ENCODE measurements at regions not wholly inside any gene's neighbourhood (a gene's known extent, or its start where the extent isn't known, plus 50 kb on each side); places are given as distances from the start of the nearest gene placed in this dataset.
A peak's percentile ranks its signal among the peaks of the same experiment; 100 is the strongest.

GRCh38 chr3:107992976-107993684 lies 97.7 kb downstream of the CD47 start:
- no peak for DNase-seq (ENCODE audit: low read depth)
- TF ChIP-seq, protein P1, sequence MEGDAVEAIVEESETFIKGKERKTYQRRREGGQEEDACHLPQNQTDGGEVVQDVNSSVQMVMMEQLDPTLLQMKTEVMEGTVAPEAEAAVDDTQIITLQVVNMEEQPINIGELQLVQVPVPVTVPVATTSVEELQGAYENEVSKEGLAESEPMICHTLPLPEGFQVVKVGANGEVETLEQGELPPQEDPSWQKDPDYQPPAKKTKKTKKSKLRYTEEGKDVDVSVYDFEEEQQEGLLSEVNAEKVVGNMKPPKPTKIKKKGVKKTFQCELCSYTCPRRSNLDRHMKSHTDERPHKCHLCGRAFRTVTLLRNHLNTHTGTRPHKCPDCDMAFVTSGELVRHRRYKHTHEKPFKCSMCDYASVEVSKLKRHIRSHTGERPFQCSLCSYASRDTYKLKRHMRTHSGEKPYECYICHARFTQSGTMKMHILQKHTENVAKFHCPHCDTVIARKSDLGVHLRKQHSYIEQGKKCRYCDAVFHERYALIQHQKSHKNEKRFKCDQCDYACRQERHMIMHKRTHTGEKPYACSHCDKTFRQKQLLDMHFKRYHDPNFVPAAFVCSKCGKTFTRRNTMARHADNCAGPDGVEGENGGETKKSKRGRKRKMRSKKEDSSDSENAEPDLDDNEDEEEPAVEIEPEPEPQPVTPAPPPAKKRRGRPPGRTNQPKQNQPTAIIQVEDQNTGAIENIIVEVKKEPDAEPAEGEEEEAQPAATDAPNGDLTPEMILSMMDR (IDR thresholded peaks at IDR 0.05; ENCODE audit: control insufficient read depth, insufficient read depth, low read depth, low read length, missing control alignments), result no peak

DNA sequence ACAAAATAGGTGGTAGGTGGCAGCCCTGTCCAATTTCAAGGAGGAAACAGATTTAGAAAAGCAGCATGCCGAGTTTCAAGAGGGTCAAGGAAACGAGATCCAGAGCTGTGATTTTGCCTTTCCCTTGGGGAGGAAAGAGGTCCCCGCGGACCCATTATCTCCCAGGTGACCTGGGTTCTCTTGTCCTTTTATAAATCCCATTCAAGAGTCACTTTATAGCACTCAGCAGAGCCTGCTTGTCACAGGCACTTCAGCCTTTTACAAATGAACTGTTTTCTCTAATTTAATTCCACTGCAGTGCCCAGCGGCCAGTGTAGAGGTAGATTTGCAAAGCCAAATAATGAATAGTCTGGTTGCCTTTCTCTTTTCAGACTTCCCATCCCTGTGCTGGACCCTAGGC lies 99.9 kb downstream of the CD47 start:
- TF ChIP-seq, protein P1 (IDR thresholded peaks at IDR 0.05; ENCODE audit: control insufficient read depth, insufficient read depth, low read depth, low read length, missing control alignments), result no peak
- no peak overlapping the region for H3K4me3 ChIP-seq (ENCODE audit: control insufficient read depth, low read depth, low read length)
- DNase-seq (ENCODE audit: low read depth), result no peak

More at GRCh38 chr3:107992976-107993684, 97.7 kb downstream of the CD47 start:
- H3K4me3 ChIP-seq (ENCODE audit: control insufficient read depth, low read depth, low read length), result no peak overlapping the region

- TF ChIP-seq, protein P1 (IDR thresholded peaks at IDR 0.05; ENCODE audit: control insufficient read depth, insufficient read depth, low read depth, low read length, missing control alignments), result no peak
- H3K4me3 ChIP-seq (ENCODE audit: control insufficient read depth, low read depth, low read length), result no peak overlapping the region
- no peak for DNase-seq (ENCODE audit: low read depth)
These were observed 100.4 kb downstream of the CD47 start for GRCh38 chr3:107990433-107990832.

- DNase-seq (ENCODE audit: low read depth), result no peak
- no peak overlapping the region for H3K4me3 ChIP-seq (ENCODE audit: control insufficient read depth, low read depth, low read length)
- TF ChIP-seq, protein P1 (IDR thresholded peaks at IDR 0.05; ENCODE audit: control insufficient read depth, insufficient read depth, low read depth, low read length, missing control alignments), result no peak
These were observed 101.2 kb downstream of the CD47 start for GRCh38 chr3:107989661-107990060.

GRCh38 chr3:107988460-107989175 lies 102.2 kb downstream of the CD47 start:
- no peak for DNase-seq (ENCODE audit: low read depth)
- TF ChIP-seq, protein P1 (IDR thresholded peaks at IDR 0.05; ENCODE audit: control insufficient read depth, insufficient read depth, low read depth, low read length, missing control alignments), result no peak
- H3K4me3 ChIP-seq (ENCODE audit: control insufficient read depth, low read depth, low read length), result no peak overlapping the region

DNA sequence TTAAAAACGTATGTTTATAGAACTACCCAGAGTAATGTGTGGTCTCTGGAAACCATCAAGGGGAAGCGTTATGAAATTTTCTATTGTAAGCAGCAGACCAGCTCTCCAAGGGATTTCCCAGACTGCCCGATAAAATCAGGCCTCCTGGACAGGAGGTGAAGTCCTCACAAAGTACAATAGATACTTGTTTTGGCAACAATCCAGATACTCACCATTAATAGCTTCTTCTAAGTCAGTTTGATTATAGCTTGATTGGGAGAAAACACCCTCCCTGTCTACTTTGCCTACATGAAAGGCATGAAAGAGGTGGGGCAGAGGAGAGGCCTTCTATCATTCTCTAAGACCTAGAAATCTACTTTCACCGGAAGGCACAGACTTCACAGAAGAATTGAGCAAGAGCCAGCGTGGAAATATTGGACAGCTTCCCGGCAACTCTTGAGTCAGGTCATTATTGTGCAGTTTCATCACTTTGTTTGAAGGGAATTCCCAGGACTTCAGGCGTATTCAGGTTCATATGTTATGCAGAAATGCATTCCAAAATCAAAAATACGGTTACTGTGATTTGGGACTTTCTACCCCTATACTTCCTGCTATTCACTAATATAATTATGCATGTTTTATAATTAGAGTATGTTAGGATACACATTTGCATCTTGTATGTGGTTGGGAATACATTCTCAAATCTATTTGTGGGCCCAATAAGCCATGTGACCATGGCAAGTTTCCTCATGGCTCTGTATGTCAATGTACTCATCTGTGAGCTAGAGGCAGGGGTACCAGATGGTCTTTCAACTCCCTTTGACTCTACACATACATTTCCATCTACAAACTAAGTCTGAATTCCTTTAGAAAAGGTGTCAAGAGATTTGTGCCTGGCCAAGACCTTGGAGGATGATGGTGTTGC lies 103.5 kb downstream of the CD47 start:
- DNase-seq (ENCODE audit: low read depth), result peak; percentile 92
- TF ChIP-seq, protein P1 (IDR thresholded peaks at IDR 0.05; ENCODE audit: control insufficient read depth, insufficient read depth, low read depth, low read length, missing control alignments), result no peak
- no peak overlapping the region for H3K4me3 ChIP-seq (ENCODE audit: control insufficient read depth, low read depth, low read length)
